GF-D8 (cell line): ENCODE measurements at regions not wholly inside any gene's neighbourhood (a gene's known extent, or its start where the extent isn't known, plus 50 kb on each side); places are given as distances from the start of the nearest gene placed in this dataset.

Source experiments
- DNase-seq: peaks from one replicate; lab custom pipeline; 2025; lab: John Stamatoyannopoulos, UW

DNA sequence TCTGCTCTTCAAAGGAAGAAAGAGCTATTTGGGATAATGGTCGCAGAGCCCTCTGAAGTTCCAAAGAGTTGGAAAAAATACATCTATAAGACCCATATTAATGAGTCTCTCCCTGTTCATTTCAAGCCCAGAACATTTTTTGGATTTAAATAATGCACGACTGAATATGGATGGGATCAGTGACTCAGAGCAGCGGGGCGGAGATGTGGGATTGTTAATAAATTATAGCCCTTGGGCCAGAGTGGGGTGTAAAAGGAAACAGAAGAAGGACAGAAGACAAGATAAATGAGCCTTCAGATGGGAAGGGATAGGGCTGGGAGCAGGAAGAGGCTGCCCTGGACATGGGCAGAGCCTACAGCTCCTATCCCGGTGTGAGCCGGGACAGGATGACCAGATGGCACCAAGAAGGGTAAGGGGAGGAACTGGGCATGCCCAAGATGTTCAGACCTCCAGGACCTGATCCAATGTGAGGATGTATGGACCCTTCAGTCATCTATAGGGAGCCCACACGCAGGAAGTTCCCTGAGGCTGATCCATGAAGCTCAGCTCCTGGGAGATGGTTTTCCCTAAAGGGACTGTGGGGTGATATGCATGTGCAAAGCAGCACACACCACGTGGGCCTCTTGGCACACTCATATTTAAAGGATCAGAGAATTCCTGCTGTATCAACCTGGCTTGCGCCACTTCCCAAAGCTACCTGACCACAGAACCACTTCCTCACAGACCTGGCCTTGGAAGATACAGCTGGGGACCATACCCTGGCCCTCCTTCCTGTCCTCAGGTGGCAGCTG, 96.1 kb upstream of the PLXNA4 start:
- no peak for DNase-seq

DNA sequence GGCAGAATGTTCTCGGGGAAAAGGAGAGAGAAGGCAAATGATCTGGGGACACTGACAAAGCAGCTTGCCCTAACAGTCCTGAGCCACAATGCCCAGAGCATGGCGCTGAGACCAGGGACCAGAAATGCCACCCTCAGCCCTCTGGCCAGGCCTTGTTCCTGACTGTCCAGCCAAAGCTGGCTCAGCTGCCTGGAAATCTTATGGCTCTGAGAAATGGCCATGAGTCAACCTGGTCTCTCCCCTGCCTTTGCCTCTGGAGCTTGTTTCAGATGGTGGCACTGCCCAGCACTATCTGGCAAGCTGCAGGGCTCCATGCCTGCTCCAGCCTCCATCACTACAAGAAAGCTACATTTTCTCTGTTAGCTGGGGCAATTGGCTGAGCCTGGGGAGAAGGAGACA, 90.5 kb upstream of the PLXNA4 start:
- DNase-seq = no peak

DNA sequence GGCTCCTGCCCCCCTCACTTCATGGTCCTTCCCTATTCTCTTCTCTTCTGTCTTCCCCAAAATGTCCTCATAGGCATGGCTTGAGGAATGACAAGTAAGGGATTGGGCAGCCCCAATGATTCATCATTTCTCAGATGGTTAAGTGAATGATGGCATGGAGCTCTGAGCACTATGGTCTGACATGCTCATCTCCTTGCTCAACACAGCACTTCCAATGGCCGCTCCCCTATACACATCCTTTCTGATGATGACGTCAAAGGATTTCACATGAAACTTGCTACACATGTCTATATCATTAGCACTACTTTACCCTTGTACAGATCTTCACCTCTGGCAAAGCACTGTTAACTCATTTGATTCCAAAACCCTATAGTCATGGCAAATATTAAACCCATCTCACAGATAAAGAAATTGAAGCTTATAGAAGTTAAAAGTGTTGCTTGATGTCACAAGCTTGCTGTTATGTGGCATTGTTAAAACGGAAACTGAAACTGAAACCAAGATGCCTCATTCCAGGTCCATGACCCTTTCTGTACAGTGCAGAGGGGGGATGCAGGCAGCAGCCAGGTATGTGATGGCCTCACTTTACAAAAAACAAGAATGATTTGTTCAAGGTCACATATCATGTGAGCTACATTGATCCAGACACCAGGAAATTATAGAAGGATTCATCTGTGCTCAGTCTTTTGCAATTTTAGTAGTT, 90.0 kb upstream of the PLXNA4 start:
- DNase-seq = no peak

DNA sequence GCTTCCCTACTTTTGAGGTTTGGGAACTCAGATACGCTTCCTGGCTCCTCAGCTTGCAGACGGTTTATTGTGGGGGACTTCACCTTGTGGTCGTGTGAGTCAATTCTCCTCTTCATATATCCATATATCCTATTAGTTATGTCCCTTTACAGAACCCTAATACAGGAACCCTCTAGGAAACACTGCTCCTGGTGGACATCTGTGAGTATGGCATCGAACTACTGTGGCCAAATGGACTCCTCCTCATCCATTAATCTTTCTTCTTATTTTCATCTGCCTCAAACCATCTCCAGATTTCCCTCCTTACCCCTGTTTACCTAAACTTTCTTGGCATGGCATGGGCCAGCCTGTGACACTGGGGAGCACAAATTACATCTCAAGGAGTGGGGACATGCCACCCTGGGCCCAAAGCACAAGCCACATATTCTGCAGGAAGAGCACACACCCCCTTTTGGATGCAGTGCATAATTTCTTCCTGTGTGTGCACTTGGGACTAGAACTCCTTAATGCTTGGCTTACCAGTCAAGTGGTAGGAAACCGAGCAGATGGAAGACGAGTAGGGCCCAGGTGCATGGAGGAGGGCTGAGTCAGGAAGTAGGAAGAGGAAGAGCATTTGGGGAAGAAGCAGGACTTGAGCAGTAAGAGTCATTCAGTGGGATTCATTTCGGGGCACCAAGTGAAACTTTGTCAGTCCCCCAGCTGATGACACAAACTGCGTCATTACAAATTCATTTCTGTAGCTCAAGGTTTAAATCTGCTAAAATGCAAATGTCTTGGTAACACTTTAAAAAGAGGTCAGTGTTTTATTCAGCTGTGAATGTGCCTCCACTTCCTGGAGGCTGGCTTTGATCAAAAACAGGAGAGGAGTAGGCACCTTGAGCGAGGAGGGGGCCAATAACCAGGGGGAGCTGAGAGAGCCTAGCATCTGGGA, 80.8 kb upstream of the PLXNA4 start:
- DNase-seq = peak; percentile 17

DNA sequence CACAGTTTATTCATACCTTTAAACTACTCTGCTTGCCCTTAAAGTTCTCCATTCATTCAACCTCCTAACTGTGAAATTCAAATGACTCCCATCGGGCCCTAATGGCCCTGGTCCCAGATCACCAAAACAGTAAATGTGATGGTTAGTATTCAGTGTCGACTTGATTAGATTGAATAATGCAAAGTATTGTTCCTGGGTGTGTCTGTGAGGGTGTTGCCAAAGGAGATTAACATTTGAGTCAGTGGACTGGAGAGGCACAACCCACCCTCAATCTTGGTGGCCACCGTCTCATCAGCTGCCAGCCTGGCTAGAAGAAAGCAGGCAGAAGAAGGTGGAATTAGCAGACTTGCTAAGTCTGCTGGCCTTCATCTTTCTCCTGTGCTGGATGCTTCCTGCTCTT, 80.1 kb upstream of the PLXNA4 start:
- DNase-seq = no peak

DNA sequence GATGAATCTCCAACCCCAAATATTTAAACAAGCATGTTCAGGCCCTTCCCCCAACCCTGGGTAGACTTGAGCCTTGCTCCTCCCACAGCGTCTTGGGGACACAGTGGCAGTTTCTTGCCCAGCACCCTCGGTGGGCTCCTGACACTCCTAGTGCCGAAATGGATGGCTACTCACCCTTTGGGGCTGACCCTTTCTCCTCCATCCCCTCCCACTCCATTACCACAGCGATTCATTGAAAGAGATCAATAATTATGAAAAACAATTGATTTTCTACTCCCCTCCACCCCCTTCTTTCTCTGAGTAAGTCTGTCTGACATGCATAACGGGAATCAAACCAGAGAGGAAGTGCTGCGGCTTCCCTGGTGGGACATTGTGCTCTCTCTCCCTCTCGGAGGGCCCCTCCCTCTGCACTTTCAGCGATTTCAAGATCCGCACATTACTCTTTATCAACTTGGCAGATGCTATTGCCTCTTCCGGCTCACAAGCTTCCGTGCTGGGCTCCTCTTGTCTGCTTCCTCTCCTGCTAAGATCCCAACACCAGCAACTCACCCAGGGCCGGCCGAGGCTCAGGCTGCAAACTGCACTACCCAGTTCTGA, 79.0 kb upstream of the PLXNA4 start:
- DNase-seq = peak; percentile 99

DNA sequence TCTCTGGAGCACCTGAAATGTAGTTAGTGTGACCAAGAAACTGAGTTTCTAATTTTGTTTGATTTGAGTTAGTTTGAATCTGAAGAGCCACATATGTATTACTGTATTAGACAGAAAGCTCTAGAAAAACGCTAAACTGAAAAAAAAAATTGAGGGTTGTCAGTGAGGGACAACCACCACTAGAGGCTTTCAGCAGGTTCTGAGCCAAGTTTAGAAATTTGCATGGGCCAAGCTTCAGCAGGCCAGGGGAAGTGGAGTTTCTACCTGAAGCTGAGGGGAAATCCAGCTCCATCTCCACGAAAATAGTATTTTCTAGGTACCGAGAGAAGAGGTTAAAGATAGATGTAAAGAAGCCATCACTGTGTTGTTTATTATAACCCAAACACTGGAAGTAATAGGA, 77.9 kb upstream of the PLXNA4 start:
- DNase-seq = peak; percentile 56

DNA sequence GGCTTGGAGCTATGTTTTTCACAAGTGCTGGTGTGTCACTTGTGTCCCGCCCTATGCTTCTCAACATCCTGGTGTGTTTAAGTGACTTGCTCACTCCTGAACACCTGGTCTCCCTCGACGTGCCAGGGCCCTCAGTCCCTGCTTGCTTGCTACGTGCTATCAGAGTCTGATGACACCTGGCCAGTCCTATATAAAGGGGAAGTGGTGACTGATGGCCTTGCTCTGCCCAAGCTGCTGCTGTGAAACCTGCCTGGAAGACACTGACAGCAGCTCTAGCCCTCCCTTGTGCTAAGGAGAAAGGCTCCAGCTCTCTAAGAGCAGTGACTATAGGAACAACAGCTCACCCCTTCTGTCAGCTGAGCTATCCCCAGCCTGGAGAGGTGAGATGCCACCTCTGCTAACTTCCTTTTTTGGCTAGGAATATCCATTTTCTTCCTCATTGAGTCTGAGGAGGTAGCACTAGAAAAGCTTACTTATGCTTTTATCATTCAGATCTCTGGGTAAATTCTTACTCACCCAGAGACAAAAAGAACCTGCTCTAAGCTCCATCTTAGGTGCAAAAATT, 77.2 kb upstream of the PLXNA4 start:
- peak; percentile 81 for DNase-seq

DNA sequence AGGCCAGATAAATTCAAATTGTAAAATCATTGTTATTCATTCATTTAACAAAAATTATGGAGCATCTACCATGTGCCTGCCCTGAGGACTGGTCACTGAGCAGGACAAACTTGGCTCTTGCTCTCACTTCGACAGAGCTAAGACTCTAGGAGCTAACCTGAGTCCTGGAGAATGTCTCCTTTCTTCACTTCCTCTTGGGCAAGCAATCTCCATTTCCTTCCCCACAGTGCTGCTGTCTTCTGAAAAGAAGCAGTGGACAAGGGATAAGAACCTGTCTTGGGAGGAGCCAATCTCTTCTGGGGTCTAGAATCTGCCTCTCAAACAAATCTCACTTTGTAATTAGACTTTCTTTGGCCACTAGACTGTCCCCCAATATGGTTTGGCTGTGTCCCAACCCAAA, 76.2 kb upstream of the PLXNA4 start:
- DNase-seq = peak; percentile 70

DNA sequence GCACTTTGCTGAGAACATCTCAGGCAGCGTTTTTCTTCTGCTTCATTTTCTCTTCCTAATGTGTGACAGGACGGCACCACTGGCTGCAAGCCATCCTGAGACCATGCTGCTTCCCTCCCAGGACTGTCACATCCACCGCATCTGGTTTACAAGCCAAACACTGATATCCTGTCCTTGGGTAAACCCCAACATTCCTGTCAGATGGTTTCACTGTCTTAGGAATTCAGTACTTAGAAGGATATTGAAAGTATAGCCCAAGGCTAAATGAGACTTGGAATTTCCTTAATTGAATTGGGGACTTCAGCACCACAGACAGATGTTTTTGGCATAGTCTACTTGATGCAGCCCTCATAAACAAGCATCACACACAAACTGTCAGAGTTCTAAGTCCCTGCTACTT, 74.2 kb upstream of the PLXNA4 start:
- DNase-seq = no peak

DNA sequence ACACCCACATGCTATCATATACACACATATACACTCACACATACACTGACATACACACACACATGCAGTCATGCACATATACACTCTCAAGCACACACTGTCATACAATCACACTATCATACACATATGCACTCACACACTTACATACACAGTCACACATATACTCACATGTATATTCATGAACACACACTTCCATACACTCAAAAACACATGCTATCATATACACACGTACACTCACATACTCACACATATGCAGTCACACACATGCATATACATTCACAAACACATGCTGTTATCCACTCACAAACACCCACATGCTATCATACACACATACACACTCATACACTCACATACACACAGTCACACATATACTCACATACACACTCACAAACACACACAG, 71.0 kb upstream of the PLXNA4 start:
- DNase-seq = no peak

DNA sequence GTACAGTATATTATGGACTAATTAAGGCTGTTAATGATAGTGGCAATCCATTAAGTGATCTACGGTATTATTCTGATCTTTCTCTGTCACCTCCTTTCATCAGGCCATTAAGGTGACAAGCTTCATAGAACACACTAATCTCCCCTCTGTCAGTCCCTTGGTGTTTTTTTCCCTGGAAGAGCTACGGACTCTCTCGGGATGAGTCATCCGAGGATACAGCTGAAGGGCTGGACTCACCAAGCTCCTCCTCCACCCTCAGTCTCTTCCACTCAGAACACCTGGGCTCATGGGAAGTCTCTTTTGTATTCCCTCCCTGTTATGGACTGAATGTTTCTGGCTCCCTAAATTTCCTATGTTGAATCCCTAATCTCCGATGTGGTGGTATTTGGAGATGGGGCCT, 69.8 kb upstream of the PLXNA4 start:
- DNase-seq = no peak

DNA sequence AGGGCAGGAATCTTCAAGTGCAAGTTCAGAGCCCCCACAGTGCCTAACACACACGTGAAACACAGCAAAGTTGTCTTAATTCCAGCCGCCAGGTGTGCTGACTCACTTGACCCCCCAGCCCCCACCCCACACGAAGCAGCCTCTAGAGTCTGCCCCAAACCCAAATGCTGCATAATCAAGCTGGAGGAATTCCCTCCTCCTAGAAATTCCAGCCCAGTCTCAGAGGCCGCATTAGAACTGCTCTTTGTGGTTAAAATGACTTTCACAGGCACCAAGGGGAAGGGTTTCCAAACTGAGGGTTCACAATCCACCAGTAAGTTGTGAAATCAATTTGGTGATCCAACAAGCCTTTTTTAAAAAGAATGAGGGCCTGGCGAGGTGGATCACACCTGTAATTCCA, 67.0 kb upstream of the PLXNA4 start:
- no peak for DNase-seq

DNA sequence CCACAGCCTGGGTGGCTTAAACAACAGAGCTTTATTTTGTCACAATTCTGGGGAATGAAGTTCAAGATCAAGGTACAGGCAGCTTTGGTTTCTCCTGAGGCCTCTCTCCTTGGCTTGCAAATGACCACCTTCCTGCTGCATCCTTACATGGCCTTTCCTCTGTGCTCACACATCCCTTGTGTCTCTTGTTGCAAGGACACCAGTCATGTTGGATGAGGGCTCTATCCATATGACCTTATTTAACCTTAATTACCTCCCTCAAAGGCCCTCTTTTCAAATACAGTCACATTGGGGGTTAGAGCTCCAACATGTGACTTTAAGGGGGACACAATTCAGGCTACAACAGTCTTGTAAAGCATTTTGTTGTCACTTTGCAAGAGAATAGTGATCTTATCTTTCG, 65.0 kb upstream of the PLXNA4 start:
- no peak for DNase-seq

DNA sequence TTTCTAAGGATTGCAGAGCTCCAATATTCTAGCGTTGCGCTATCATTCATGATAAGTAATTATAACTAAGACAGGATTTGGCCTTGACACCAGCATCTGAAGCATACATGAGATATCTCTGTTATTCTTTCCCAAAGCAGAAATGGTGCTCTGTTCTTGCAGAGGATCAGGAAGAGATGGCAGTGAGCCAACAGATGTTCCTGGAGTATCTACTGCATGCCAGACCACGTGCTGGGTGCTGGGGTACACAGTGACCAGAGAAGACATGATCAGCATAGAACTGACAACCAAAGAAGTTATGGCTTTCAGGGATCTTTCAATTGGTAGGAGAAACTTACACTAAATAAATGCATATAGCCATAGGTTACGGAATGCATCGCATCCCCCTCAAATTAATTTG, 63.7 kb upstream of the PLXNA4 start:
- DNase-seq = no peak

DNA sequence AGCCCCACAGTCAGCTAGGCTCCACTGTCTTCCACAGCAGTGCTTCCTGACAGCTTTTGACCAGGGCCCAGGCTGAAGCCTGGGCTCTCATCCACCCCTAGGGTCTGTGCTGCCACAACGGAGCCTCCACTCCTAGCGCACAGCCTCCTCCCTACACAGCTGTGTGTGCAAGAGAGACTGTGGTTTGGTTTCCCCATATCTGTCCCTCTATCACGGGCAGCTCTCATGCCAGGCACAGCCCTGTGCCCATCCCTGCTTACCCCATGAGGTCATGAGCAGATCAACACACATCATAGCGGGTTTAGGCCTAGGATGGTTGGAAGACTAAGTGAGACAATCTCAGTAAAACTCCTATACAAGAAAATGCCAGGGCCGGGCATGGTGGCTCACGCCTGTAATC, 61.7 kb upstream of the PLXNA4 start:
- DNase-seq = no peak

DNA sequence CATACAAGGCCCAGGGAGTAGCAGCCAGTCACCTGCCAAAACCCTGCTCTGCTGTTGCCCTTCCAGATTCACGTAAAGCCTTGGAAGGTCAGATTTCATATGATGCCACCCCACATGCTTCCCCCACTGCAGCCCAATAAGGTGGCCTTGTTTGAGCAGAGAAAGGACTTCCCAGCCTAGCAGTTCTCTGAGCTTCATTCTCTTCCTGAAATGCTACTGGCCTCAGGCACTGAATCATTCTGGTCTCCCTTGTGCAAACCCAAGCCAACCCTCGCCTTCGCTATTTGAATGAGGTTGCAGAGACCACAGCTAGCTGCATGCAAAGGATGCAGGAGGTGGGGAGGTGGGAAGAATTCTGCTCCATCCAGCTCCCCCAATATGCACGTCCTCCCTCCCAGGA, 60.3 kb upstream of the PLXNA4 start:
- no peak for DNase-seq

DNA sequence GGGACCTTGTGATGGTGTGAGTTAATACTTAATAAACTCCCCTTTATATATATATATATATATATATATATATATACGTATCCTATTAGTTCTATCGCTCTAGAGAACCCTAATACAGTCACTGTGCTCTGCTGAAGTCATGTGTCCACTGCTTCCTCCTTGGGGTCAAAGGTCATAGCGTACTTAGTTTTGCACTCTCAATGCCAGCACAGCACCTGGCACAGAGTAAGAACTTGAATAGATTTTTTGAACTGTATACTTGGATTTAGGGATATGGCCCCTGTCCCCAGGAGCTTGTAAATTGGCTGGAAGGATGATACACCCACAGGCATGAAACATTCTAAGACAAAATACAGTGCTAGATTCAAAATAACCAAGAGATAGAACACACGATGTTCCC, 58.9 kb upstream of the PLXNA4 start:
- no peak for DNase-seq

DNA sequence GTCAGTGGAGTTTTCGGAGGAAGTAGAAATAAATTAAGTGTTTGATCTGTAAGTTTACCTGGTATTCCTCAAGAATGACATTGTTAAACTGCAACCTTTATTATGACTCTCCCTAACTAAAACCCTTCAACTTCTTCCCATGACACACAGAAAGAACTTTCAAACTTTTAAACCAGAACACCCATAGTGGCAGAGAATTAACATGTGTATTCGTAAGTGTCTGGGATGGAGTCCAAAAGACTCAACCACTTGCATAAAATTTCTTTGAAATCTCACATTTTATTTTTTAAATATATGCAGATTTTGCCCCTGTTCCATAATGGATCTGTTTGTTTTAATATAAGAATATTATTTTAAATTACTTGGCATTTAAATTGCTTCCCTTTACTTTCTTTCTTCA, 54.6 kb upstream of the PLXNA4 start:
- DNase-seq = no peak
